Hepatic stellate cell (primary cell): ENCODE measurements at regions not wholly inside any gene's neighbourhood (a gene's known extent, or its start where the extent isn't known, plus 50 kb on each side); places are given as distances from the start of the nearest gene placed in this dataset.

Source experiments
- DNase-seq: peaks from one replicate; pipeline ENCODE4 v3.0.0; 2011; ENCODE audit warnings: low spot score

- DNase-seq = no peak
These were observed 51.8 kb upstream of the MPDZ start for GRCh38 chr9:13331320-13331719.

- DNase-seq = no peak
These were observed 51.0 kb upstream of the MPDZ start for GRCh38 chr9:13330396-13331004.
